Smooth muscle cell of the brain vasculature (primary cell): ENCODE measurements at regions not wholly inside any gene's neighbourhood (a gene's known extent, or its start where the extent isn't known, plus 50 kb on each side); places are given as distances from the start of the nearest gene placed in this dataset.
A peak's percentile ranks its signal among the peaks of the same experiment; 100 is the strongest.

ENCODE experiments used
- DNase-seq: peaks from one replicate; pipeline ENCODE4 v3.0.0-alpha.2; 2012; ENCODE audit warnings: low read depth, low spot score

- peak; percentile 7 for DNase-seq
These were observed 52.0 kb upstream of the OSBPL8 start for GRCh38 chr12:76611533-76611932.

GRCh38 chr12:76614364-76614763, 54.8 kb upstream of the OSBPL8 start:
- DNase-seq = no peak

- DNase-seq = no peak
These were observed 58.5 kb upstream of the OSBPL8 start for GRCh38 chr12:76618031-76618430.

- peak; percentile 49 for DNase-seq
These were observed 62.0 kb upstream of the OSBPL8 start for GRCh38 chr12:76621582-76622024.

GRCh38 chr12:76622351-76622750, 62.8 kb upstream of the OSBPL8 start:
- DNase-seq = no peak

- DNase-seq = no peak
These were observed 63.3 kb upstream of the OSBPL8 start for GRCh38 chr12:76622915-76623314.

- no peak for DNase-seq
These were observed 64.4 kb upstream of the OSBPL8 start for GRCh38 chr12:76623931-76624330.

GRCh38 chr12:76627346-76628135, 68.0 kb upstream of the OSBPL8 start:
- DNase-seq = no peak

GRCh38 chr12:76628745-76629144, 69.2 kb upstream of the OSBPL8 start:
- DNase-seq = no peak

GRCh38 chr12:76631741-76632140, 72.2 kb upstream of the OSBPL8 start:
- no peak for DNase-seq

GRCh38 chr12:76633415-76633814, 73.8 kb upstream of the OSBPL8 start:
- DNase-seq = no peak

GRCh38 chr12:76634133-76634532, 74.6 kb upstream of the OSBPL8 start:
- DNase-seq = no peak

- no peak for DNase-seq
These were observed 76.6 kb upstream of the OSBPL8 start for GRCh38 chr12:76636121-76636692.

GRCh38 chr12:76637807-76638206, 78.2 kb upstream of the OSBPL8 start:
- no peak for DNase-seq

GRCh38 chr12:76639646-76640045, 80.1 kb upstream of the OSBPL8 start:
- no peak for DNase-seq

GRCh38 chr12:76641073-76641472, 81.5 kb upstream of the OSBPL8 start:
- no peak for DNase-seq

- no peak for DNase-seq
These were observed 82.4 kb upstream of the OSBPL8 start for GRCh38 chr12:76641961-76642360.

- no peak for DNase-seq
These were observed 83.9 kb upstream of the OSBPL8 start for GRCh38 chr12:76643438-76643837.

GRCh38 chr12:76644950-76645349, 85.4 kb upstream of the OSBPL8 start:
- DNase-seq = no peak

GRCh38 chr12:76645934-76646333, 86.4 kb upstream of the OSBPL8 start:
- no peak for DNase-seq

GRCh38 chr12:76646366-76646765, 86.8 kb upstream of the OSBPL8 start:
- DNase-seq = no peak

- no peak for DNase-seq
These were observed 89.5 kb upstream of the OSBPL8 start for GRCh38 chr12:76649099-76649498.

- DNase-seq = no peak
These were observed 92.8 kb upstream of the OSBPL8 start for GRCh38 chr12:76652402-76652801.
